ENCODE measurements at regions not wholly inside any gene's neighbourhood (a gene's known extent, or its start where the extent isn't known, plus 50 kb on each side); places are given as distances from the start of the nearest gene placed in this dataset.
"Not testable (repeated sequence)": the region's sequence is repeated elsewhere in the genome, so short reads cannot be mapped to it uniquely, and the experiment has no call there.

- Histone ChIP-seq H3K27me3 (no peaks in the 10 kb centered on the region), H3K36me3 (ENCODE audit: low read depth, missing control alignments) (no peaks in the 10 kb centered on the region), H3K9me3 (no peaks in the 10 kb centered on the region), H3K4me1 (no peaks in the 10 kb centered on the region), H3K4me3 (no peak overlapping the region), H3K27ac (no peak overlapping the region)
- intact Hi-C loops (cut with DNase I; ENCODE audit: low total_unique reads): no loop called here
- no peak for DNase-seq
- no peak for TF ChIP-seq POLR2A (IDR thresholded peaks at IDR 0.05)
- no peak for TF ChIP-seq CTCF (IDR thresholded peaks at IDR 0.05)
- 78 to 81% methylated on average over 7 of the region's 7 CpGs for WGBS, 2 donors
These were observed 741.5 kb downstream of the EDEM1 start for GRCh38 chr3:5929027-5929426.

- H3K4me1 ChIP-seq; DNase-seq; H3K27ac ChIP-seq; H3K4me3 ChIP-seq; H3K9me3 ChIP-seq; H3K27me3 ChIP-seq; intact Hi-C loops (cut with DNase I; ENCODE audit: low total_unique reads); H3K36me3 ChIP-seq (ENCODE audit: low read depth, missing control alignments): not testable (repeated sequence)
- WGBS, 2 donors: 74 to 88% methylated on average over 3 to 4 of the region's 4 CpGs
These were observed 756.6 kb downstream of the EDEM1 start for GRCh38 chr3:5944061-5944460.

GRCh38 chr3:5948084-5948483 lies 760.6 kb downstream of the EDEM1 start:
- Histone ChIP-seq H3K27me3 (no peaks in the 10 kb centered on the region), H3K4me3 (no peak overlapping the region), H3K36me3 (ENCODE audit: low read depth, missing control alignments) (no peaks in the 10 kb centered on the region), H3K4me1 (no peaks in the 10 kb centered on the region), H3K27ac (no peak overlapping the region), H3K9me3 (no peaks in the 10 kb centered on the region)
- DNase-seq: no peak
- TF ChIP-seq CTCF (IDR thresholded peaks at IDR 0.05) (no peak), POLR2A (IDR thresholded peaks at IDR 0.05) (no peak)
- WGBS, 2 donors: 100% methylated on average over 1 of the region's 1 CpG
- intact Hi-C loops (cut with DNase I; ENCODE audit: low total_unique reads): no loop called here

- H3K36me3 ChIP-seq (ENCODE audit: low read depth, missing control alignments): no peaks in the 10 kb centered on the region
- TF ChIP-seq CTCF (IDR thresholded peaks at IDR 0.05) (no peak), POLR2A (IDR thresholded peaks at IDR 0.05) (no peak)
- DNase-seq: no peak
- 80 to 83% methylated on average over 3 of the region's 3 CpGs for WGBS, 2 donors
- no peaks in the 10 kb centered on the region for H3K9me3 ChIP-seq
- no peak overlapping the region for H3K4me3 ChIP-seq
- H3K27ac ChIP-seq: no peak overlapping the region
- H3K27me3 ChIP-seq: no peaks in the 10 kb centered on the region
- intact Hi-C loops (cut with DNase I; ENCODE audit: low total_unique reads): no loop called here
- no peaks in the 10 kb centered on the region for H3K4me1 ChIP-seq
These were observed 763.5 kb downstream of the EDEM1 start for GRCh38 chr3:5951026-5951425.

- TF ChIP-seq POLR2A (IDR thresholded peaks at IDR 0.05) (no peak), CTCF (IDR thresholded peaks at IDR 0.05) (no peak)
- intact Hi-C loops (cut with DNase I; ENCODE audit: low total_unique reads): no loop called here
- 73 to 76% methylated on average over 5 of the region's 5 CpGs for WGBS, 2 donors
- Histone ChIP-seq H3K27me3 (no peaks in the 10 kb centered on the region), H3K4me3 (no peak overlapping the region), H3K9me3 (no peaks in the 10 kb centered on the region), H3K4me1 (no peaks in the 10 kb centered on the region), H3K27ac (no peak overlapping the region), H3K36me3 (ENCODE audit: low read depth, missing control alignments) (no peaks in the 10 kb centered on the region)
- DNase-seq: no peak
These were observed 785.1 kb downstream of the EDEM1 start for GRCh38 chr3:5972586-5972985.

Measured in testis (tissue), 2 donors.